Hypothalamus (tissue), 51 donors: ENCODE measurements at regions not wholly inside any gene's neighbourhood (a gene's known extent, or its start where the extent isn't known, plus 50 kb on each side); places are given as distances from the start of the nearest gene placed in this dataset.

Experiments
- DNase-seq, 51 donors: peaks; one replicate each; lab custom pipeline; 2025; lab: John Stamatoyannopoulos, UW

DNA sequence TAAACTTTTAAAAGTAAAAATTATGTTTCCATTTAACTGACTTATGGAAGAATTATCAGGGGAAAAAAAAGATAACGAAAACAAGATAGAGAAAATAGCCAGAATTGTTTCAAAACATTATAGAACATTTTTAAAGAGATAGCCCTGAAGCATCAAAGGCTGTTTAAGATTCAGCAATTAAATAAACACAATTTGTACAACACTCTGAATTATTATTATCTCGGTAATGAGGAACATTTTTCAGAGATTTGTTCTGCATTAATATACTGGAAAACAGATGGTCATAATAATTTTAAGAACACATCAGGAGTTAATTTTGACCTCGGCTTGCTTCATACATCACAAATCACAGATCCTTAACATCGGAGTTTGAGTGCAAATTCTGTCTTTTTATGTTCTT is 643.8 kb downstream of the SORCS1 start:
- DNase-seq = no peak

DNA sequence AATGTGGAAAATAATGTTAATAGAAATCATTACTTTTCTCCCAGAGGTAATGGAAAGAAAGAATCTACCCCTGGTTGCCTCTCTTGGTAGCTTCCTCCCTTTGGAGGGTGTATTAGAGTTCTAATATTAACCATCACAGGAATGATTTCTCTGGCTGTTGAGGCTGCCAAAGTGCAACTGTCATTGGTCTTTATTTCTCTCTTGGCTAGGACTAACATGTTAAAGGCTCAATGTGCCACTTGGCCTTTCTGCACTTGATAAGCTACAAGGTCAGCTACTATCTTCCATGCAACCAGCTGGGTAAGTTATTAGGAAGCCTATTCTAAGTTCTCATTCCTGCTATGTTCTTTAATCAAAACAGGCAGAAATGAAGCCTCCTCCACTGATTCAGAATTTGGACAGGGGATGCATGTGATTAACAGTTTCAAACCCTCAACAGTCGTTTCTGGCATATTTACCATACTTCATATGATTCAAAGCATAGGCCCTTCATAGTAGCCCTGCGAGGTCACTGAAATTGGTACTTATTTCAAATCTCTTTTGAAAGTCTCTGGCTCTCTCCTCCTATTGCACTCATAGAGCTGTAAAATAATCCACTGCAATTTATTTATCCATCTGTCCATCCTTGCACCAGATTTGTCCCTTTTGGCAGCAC is 645.0 kb downstream of the SORCS1 start:
- DNase-seq = no peak

DNA sequence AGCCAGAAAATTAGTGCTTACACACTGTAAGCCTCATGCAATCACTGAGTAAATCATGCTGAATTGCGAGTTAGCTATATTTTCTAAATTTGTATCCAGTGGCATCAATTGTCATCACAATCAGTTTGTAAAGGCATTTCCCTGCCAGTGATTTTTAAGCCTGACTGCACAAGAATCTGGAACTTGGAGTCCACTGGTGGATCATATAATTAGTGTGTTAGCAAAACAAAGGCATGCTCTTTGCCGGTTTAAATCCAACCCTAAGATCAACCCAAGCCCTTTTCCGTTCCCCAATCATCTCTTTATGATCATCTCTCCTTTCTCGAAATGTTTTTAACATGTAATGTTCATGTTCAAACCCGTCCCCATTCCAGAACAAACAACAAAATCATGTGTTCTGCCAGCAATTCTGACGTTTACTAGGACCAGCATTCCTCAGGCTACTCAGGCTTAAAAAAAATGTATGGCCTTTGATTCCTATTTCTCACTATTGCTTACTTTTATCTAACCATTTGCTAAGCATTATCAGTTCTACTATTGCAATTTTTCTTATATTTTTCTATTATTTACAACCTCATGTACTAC is 649.2 kb downstream of the SORCS1 start:
- peak in 1 of 51 donors; percentile 5 for DNase-seq

DNA sequence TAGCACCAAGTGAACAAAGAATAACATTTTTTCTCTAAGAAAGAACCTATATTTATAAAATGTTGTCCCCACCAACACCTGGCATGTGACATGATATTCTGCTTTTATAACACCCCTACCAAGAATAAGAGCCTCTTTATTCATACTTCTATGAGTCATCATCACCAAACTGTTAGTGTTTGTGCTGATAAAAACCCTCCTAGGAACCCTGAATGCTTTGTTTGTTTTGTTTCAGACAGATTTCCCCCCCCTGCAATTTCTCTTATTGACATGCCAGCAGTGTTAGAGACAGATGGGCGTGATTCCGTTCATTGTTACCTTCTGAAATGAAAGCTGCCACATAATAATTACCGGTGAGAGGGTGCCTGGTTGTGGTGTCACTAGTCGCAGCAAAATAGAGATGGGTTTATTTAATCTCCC is 651.1 kb downstream of the SORCS1 start:
- DNase-seq = peak in 9 of 51 donors; percentile 1 to 71 (median 31)

DNA sequence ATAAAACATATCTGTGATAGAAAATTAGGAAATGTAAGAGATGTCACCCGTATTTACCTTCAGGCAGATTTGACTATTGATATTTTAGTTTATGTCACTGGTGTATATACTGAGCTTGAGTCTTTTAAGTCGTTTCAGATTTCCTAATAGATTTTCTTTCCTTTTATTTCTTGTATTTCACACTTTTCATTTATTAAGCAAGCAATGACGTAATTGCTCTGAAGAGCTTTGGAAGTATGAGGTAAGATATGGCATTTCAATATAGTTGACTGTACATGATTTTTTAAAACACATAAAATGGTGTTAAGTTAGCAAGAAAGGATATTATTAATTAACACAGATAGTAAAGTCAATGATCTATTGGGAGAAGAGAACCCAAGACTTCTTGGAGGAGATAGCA is 652.6 kb downstream of the SORCS1 start:
- DNase-seq = no peak

DNA sequence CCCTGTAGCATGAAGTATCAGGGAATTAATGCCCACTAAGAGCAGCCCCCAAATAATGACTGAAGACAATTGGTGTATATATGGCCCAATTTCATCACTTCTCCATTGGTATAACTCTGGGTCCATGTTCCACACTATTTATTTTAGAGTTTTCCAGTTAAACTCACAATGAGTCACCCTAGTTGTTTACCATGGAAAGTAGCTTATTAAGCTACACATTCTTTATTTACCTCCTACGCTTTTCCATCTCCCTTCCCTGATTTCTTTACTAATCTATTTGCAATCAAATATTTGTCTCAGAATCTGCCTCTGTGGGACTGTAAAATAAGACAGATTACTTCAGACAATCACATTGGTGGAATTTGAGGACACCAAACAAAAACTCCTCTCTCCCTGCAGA is 655.6 kb downstream of the SORCS1 start:
- DNase-seq = no peak

DNA sequence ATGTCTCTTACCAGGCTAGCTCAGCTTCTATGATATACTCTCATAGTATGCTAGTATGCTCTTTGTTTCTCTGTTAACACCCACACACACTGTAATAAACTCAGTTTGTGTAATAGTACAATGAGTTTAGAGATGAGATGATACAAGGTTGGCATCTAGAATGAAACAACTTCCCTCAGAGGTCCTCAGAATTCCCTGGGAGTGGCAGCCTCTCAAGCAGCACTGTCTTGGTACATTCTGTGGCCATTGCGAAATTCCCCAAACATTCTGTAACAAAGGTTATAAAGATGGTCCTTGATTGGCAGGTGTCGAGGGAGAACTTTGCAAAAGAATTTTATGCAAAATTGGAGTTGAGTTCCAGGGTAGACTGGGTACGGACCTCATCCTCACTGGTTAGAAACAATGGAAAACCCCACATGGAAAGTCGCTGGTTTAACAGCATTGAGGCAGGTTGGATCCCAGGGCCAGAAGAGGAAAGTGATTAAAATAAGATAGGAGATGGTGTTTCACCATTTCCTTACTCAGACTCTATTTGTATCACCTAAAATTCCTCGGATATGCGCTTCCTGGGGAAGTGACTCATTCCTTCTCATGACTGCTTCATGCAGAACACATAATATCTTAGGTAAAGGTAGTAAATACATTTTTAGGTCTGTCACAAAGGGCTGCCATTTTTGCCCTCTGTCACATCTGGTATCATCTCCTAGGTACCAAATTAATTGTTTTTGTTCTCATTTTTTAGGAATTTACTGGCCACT is 657.8 kb downstream of the SORCS1 start:
- DNase-seq = no peak

DNA sequence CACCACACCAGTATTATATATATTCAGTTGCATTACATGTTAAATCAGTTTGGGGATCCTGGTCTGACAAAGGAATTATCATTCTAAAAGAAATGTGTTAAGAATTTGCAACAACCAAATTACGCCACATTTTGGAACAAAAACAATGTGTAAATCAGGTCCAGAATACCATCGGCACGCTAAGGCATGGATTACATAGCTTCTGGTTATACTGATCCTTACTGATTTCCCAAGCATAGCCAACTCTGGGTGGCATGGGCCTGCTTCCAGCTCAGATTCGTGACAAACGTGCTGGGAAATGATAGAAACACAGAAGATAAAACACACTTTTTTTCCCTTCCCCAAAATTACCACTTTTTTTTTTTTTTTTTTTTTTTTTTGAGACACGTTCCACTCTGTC is 660.0 kb downstream of the SORCS1 start:
- DNase-seq = no peak

DNA sequence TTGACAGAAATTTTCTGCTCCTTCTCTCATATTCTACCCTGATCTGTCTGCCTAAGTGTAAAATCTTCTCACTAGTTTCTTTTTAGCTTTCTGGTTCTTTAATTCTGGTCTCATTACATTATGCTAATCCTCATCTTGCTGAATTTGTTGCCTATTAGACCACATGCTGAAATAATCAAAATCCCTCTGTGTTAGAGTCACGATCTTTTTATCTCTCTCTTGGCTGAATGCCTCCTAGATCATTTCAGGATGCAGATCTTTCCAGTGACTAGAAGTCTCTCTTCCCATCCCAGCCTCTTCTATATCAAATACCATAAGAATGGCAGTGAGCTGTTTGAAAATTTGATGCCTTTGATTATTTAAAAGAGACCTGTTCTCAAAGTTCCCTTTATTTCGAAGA is 661.9 kb downstream of the SORCS1 start:
- DNase-seq = no peak

DNA sequence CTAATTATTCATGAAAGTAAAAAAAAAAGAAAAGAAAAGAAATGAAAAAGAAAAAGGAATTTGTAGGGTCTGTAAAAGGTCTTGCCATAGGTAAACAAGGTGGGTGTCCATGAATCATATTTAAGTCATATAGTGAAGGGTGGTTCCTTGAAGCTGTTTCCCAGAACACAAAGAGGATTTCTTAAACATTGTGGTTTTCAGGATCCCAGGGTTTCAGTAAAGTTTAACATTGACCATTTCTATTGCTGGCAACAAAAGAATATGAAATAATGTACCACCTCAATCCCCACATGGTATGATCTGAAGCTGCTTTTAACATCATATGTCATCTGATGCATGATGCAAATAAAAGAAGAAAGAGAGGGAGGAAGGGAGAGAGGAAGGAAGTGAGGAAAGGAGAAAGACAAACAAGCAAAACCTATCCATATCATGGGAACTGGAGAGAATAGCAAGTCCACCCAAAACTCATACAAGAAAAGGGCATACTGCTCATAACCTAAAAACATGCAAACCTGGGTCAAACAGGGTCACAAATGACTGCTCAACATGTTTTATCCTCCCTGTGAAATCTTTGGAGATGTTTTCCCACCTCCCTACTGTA is 663.5 kb downstream of the SORCS1 start:
- DNase-seq = no peak

DNA sequence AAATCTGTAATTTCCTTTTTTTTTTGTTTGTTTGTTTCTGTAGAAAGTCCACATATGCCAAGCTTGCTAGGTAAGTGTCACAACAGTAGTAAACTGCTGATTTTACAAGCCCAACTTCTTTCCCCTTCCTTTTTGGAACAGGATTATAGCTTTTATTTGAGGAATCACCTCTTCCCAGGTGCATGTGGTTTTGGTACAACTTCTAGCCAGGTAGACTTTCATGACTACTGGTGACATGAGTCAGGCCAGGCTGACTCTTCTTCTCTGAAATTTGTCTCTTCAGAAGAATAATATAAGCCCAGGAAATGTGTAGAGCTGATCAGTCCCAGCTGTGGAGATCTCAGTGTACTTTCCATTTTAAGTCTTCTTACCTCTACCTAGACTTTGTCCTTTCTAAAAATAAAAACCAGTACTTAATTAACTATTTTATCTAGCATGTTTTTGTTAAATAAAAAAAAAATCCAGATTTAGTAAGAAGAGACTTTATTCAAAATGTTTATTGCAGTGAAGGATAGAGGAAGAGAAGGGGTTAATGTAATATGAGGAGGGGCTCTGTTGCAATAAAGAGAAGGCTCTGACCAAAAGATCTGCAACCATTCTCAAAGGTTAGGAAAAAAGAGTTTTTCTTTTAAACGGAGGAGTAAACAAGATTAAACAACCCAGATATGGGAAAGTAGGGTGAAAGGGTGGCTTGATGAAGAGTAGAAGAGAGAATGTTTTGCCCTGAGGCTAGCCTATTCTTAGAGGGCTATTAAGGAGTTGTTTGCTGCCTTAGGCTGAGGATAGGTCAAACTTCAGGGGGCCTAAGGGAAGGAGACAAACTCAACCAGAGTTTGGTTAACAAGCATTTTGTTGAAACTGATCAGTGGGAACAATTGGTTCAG is 664.2 kb downstream of the SORCS1 start:
- no peak for DNase-seq

DNA sequence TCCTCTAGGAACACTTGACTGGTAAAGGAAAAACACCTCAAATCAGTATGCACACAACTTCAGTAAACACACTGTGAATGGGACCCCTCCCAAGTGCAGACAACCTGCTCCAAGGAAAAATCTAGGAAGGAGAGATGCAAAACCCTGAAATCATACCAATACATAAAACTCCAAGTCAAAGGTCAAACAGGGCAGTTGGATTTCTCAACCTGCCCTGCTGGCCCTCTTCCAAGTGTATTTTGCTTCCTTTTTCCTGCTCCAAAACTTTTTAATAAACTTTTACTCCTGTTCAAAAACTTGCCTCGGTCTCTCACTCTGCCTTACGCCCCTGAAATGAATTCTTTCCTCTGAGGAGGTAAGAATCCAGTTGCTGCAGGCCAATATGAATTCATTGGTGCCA is 665.1 kb downstream of the SORCS1 start:
- no peak for DNase-seq

DNA sequence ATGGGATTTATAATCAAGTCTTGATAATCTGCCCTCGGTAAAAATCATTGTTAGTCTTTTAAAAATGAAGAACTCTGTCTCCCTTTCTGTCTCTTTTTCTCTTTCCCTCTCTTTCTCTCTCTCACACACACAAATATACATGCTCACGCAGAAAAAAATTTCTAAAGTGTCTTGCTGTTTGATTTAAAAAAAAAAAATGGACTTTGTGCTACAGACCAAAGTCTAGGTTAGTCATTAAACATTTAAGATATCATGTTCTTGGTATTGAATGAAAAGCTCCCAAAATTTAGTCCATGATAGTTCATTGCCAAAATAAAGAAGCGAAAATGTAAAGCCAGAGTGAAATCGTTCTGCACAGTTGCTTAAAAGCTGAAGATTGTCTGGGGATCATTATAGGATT is 665.8 kb downstream of the SORCS1 start:
- no peak for DNase-seq

DNA sequence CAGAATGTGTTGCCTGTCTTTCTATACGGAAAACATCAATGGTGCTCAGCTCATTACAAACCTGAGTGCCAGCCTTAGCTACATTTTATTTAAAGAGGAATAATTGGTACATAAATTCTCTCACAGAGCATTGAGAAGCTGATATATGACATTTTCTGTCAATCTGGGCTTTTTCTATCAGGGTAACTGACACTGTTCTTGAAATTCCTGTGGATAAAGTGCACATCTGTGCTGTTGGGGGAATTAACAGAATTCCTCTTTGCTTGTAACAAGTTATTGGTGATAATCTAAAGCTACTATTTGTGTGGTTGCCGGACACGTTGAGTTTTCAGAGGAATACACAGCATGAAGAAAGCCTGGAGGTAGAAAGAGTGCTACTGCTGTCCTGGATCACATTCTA is 668.6 kb downstream of the SORCS1 start:
- no peak for DNase-seq

DNA sequence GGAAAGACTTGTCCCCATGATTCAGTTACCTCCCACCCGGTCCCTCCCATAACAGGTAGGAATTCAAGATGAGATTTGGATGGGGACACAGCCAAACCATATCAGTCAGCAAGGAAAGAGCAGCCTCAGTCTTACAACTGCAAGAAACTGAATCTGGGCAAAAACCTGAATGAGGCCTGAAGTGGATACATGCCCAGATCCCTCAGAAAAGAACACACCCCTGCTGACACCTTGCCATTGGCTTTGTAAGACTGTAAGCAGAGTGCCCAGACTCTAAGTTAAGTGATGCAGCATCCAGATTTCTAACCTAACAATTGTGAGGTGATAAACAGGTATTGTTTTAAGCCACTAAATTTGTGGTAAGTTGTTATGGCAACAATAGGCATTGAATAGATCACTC is 670.8 kb downstream of the SORCS1 start:
- DNase-seq = peak in 1 of 51 donors; percentile 3

DNA sequence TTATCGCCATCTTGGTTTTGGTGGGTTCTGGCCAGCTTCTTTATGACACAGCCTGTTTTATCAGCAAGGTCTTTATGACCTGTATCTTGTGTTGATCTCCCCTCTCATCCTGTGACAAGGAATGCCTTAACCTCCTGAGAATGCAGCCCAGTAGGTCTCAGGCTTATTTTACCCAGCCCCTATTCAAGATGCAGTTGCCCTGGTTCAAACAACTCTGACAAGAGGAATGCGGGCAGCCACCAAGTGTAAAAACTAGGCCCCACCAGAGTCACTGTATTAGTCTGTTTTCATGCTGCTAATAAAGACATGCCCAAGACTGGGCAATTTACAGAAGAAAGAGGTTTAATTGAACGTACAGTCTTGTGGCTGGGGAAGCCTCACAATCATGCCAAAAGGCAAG is 671.3 kb downstream of the SORCS1 start:
- no peak for DNase-seq

DNA sequence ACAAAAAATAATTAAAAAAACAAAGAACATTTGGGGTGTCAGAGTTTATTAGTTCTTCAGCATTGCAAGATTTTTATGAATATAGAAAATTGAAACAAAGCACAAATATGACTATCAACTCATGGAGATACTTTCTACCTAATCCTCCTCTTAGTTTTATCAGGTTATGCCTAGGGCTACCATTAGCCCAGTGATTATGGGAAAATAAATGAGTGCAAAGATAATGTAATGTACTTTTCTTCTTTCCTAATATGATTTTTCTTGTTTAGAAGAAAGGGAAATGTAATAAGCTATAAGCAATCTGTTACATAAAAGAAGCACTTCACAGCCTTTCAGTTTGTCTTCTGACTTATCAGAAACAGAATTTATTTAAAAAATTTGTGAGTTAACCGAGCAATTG is 676.8 kb downstream of the SORCS1 start:
- no peak for DNase-seq

DNA sequence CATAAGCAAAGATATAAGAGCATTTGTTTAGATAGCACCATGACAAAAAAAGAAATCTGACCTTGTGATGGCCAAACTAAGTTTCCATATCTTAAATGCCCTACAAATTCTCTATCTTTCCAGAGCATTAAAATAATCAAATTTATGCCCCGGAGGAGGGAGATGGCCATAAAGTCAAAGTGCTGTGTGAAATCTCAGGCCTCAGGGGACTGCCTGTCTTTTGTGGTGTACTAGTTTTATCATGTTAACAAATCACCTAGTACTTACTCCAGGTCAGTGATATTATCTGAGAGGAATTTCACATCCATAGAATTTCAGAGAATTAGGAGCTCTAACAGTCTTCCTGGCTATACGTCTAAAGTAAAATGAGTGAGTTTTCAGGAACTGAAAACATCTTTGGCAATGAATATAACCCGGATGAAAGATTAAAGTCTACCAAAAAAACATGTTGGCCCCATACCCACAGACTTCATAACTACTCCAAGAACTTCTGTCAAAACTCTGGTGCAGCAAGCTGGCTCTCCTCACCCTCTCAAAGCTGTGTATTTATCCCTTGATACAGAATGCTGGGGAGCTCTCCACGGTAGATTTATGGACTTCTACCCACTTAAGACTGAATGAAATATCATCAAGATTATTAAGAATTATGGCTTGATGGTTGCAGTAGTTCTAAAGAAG is 682.8 kb downstream of the SORCS1 start:
- no peak for DNase-seq

DNA sequence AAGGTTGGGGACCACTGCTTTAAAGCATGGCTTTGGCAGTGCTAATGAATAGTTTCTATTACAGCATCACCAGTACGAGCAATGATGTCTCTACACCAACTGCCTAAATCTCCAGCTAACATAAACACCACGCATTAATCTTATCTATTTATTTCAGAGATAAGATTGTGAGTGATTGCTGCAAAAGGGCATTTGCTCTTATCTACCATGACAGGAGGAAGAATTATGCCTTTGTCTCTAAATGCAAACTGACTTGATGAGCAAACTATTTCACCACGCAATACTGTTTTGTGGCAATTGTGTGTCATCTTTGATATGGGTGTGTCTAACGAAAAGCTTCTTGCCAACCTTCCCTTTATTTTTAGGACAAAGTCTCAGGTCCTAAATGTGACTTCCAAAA is 684.9 kb downstream of the SORCS1 start:
- DNase-seq = no peak

DNA sequence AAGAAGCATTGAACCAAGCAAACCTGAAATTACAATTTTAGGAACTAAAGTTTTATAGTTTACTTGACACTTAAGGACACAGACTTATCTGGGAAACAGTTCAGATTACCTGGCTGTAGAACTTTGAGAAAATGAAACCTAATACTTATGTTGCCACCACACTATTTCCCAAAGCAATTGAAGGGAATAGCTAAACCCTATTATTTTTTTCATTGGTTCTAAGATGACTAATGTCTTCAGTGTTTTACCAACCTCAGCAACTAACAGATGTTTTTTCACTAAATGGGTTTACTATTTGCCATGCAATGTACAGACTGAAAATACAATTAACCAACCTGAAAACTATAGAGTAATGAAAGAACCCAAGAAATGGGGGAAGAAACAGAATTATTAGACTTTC is 689.6 kb downstream of the SORCS1 start:
- no peak for DNase-seq
